ENCODE measurements at regions not wholly inside any gene's neighbourhood (a gene's known extent, or its start where the extent isn't known, plus 50 kb on each side); places are given as distances from the start of the nearest gene placed in this dataset.

- TF ChIP-seq CTCF (IDR thresholded peaks at IDR 0.05) (no peak), EP300 (IDR thresholded peaks at IDR 0.05) (no peak), POLR2A (IDR thresholded peaks at IDR 0.05) (no peak), POLR2AphosphoS5 (IDR thresholded peaks at IDR 0.05) (peak in 2 of 3 donors; percentile 11 to 32)
Measured at GRCh38 chr20:17843246-17844132, 125.1 kb downstream of the SNX5 start.

All from stomach (tissue), 4 donors.